NCI-H1105 (cell line): ENCODE measurements at regions not wholly inside any gene's neighbourhood (a gene's known extent, or its start where the extent isn't known, plus 50 kb on each side); places are given as distances from the start of the nearest gene placed in this dataset.
"Not testable (repeated sequence)": the region's sequence is repeated elsewhere in the genome, so short reads cannot be mapped to it uniquely, and the experiment has no call there.

ENCODE experiments used
- DNase-seq: peaks from one replicate; lab custom pipeline; 2025; lab: John Stamatoyannopoulos, UW

- DNase-seq, result no peak
These were observed 145.6 kb upstream of the ABI3BP start for GRCh38 chr3:101138817-101139216.

DNA sequence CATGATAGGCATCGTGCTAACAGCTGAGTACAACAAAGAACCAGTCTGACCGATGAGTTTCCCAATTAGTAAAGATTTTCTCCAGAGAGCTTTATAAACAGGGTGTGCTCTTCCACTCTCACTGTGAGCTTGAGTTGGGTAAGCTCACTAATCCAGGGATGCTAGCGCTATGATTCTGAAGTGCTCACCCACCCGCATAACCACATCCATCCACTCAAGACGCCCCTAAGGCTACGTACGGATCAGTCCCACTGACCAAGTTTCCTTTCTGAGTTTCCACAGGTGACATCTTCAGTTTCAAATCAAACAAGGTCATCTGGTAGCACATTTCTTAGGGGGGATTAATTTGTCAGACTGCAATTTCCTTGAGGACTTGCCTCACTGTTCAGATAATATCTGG lies 141.1 kb upstream of the ABI3BP start:
- DNase-seq, result no peak

- no peak for DNase-seq
These were observed 140.4 kb upstream of the ABI3BP start for GRCh38 chr3:101133652-101134051.

- not testable (repeated sequence) for DNase-seq
These were observed 140.0 kb upstream of the ABI3BP start for GRCh38 chr3:101133197-101133596.

- DNase-seq, result no peak
These were observed 138.5 kb upstream of the ABI3BP start for GRCh38 chr3:101131767-101132166.

DNA sequence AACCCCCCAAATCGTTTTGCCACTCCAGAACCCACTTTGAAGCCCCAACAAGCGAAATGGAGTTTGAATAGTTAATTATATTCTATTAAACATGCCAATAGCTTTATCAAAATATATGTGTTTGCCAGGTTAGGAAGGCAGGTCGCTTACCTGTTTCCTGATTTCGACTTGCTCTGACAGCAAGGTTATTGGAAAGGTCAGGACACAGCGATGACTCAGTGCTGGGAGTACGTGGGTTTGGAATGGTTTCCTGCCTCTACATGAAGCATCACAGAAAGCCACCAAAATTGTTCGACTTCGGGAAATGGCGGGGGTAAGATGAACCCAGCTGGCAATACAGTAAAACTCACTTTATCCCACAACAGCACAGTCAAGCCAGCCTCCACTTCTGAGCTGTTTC lies 135.6 kb upstream of the ABI3BP start:
- no peak for DNase-seq

GRCh38 chr3:101128001-101128400 lies 134.8 kb upstream of the ABI3BP start:
- DNase-seq, result no peak

GRCh38 chr3:101124125-101124524 lies 130.9 kb upstream of the ABI3BP start:
- DNase-seq, result no peak

GRCh38 chr3:101123081-101123480 lies 129.9 kb upstream of the ABI3BP start:
- DNase-seq, result no peak

DNA sequence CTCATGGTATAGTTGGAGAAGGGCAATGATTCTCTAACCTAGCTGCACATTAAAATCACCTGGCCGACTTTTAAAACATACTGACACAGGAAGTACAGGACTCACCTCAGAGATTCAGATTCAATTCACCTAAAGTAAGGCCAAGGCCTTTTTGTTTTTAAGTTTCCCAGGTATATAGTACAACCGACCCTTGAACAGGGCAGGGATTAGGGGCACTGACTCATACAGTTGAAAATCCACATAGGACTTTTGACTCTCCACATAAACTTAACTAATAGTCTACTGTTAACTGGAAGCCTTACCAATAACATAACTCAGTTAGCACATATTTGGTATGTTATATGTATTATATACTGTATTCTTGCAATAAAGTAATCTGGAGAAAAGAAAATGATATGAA lies 129.5 kb upstream of the ABI3BP start:
- DNase-seq, result no peak

DNA sequence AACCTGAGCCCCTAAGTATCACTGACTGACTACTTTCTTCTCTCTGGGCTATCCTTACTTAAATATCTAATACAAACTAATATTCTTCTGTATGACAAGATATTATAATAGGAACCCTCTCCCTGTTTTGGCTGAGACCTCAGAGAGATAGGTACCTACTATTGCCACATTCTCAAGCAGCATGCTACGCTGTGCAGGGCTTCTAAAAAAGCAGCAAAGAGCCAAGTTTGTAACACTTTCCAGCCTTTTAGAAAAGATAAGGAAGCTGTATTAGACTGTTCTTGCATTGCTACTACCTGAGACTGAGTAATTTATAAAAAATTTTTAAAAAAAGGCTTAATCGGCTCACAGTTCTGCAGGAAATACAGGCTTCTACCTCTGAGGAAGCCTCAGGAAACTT lies 126.8 kb upstream of the ABI3BP start:
- no peak for DNase-seq

GRCh38 chr3:101119535-101119934 lies 126.3 kb upstream of the ABI3BP start:
- DNase-seq, result no peak

- DNase-seq, result no peak
These were observed 124.8 kb upstream of the ABI3BP start for GRCh38 chr3:101117980-101118379.

DNA sequence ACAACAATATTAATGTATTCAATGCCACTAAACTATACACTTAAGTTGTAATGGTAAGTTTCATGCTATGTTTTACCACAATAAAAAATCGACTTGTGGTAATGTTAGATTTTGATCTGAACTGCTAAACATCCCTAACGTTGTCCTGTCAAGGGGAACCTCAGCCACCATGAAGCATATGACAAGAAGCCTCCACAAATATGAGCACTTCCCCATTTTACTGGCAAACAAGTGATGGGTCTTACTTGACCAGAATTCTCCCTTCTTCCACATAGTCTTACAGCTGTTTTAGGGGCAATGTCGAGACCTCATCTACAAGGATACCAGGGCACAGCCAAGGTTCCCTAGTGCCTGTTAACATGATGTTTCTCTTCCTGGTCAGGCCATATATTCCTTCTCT lies 124.2 kb upstream of the ABI3BP start:
- no peak for DNase-seq

GRCh38 chr3:101110295-101110694 lies 117.1 kb upstream of the ABI3BP start:
- not testable (repeated sequence) for DNase-seq

DNA sequence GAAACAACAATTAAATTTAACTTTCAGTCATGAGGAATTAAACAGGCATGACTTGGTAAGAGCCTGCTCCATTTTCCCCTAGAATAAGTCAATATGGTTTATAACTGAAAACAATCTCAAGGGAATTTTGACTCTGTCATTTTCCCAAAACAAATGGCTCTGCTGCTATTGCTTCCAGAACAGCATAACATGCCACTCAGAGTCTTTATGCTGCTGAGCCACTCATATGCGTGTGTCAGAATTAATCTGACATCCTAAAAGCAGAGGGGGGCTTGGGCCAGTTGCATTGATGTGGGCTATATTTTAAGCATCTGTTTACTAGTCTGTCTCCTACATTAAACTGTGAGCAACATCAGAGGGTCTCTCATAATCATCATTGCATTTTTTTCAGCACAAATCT lies 111.1 kb upstream of the ABI3BP start:
- DNase-seq, result no peak

DNA sequence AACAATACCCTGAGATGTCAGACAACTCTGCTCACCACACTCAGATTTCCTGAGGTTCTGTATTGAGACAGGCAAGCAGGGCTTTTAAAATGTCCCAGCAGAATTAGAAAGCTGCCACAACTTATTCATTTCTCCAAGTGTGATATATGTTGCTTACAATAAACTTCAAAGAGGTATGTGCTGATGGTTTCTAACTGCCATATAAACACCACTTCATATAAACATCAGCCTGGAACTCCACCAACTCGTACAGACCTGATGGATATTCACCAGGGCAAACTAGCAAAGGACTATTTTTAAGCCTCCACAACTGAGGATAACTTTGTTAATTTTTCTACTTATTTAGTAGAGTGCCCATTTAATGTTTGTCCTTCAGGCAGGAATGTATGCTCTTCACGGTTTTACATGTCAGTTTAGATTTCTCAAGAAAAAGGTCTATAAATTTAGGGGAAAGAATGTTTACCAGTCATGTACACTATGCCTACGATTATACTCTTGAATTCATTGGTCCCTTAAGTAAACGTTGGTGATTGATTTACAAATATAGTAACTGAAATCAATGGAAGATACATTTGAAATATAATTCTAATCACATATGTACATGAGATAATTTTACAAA lies 109.6 kb upstream of the ABI3BP start:
- DNase-seq, result no peak

DNA sequence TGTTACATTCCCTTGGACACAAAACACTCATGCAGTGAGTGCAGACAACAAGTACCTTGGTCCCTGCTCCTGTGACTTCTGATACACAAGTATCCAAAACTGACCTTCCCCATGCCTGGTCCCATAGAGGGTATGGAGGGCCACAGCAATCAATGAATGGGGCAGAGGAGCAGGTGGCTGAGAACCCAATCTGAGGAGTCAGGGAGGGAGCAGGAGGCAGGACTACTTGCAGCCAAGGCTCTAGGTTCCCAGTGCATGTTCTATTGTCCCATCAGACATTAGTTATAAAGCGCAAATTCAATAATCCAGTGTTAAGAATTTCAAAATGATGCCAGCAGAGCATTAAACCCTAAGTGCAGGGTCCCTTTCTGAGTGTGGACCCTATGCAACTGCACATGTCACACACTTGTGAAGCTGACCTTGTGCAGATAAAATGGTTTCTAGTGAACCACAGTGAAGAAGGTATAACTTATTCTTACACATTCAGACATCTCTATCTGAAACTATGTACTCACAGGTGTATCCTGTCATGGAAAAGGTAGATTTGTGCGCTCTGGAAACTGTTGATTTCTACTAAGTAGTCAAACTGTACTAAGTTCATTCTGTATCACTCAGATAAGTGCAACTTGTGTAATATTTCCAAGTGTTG lies 107.3 kb upstream of the ABI3BP start:
- no peak for DNase-seq

DNA sequence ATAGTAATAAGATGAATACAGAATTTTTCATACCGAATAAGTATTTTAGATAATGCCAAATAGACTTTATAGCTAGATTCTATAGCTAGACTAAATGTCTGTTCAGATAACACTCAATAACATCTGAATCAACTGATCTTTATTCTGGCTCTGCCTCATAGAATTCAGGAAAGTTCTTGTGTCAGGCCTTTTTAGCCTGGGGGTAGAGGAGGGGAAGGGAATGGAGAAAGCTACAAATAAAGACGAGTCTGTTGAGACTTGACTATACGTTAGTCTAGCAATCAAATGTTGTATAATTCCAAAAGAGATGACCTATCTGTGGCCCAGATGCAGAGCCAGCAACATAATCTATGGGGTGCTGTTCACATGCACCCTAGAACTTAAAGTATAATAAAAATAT lies 106.6 kb upstream of the ABI3BP start:
- DNase-seq, result no peak

- no peak for DNase-seq
These were observed 103.2 kb upstream of the ABI3BP start for GRCh38 chr3:101096444-101096843.

DNA sequence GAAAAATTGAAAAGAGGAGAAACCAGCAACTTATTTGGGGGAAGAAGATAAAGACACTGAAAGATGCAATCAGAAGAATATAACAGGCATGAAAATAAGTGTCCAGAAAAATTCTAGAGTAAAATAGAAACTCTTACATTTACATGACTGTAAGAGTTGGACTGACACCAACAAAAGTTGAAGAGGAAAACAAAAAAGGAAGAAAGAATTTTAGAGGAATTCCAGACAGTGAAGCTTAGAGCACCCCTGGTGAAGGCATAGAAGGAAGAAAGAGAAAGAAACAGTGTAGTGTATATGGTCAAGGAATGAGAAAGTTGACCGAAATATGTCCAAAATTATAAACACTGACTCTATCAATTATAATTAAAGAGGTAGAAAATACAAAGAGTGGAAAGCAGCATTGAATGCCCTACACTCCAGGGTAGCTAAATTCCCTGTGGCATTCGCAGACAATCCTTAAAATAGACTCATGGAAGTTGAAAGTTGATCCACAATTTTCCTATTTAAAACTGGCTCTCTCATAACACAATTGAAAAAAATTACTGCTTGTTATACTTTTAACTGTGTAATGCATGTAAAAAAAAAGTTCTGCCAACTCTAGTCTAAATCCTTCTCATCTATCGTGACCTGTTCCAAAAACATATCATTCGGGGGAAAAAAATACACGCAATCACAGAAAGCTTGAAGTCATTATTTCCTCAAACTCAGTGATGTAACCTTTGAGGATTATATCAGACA lies 102.6 kb upstream of the ABI3BP start:
- no peak for DNase-seq

DNA sequence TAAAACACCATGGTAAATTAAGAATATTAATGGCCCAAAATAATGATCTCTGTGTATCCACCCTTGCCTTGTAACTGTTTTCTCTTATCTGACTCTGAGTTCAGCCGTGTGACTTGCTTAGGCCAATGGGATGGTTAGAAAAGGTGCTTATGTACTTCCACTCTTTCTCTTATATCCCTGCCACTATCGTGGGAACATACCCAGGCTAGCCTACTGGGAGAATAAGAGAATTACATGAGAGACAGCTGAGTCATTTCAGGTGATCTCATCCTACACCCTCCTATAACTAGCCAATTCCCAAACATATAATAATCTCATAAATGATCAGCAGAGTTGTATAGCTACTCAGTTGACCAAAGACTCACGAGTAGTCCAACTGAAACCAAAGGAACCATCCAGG lies 98.3 kb upstream of the ABI3BP start:
- no peak for DNase-seq

GRCh38 chr3:101085752-101086151 lies 92.5 kb upstream of the ABI3BP start:
- no peak for DNase-seq
